PC-3 (cell line): ENCODE measurements at regions not wholly inside any gene's neighbourhood (a gene's known extent, or its start where the extent isn't known, plus 50 kb on each side); places are given as distances from the start of the nearest gene placed in this dataset.

Experiments used
- ATAC-seq: fragments of 200-7000 bp; cut with Tn5 transposase; 2 replicates; pipeline ENCODE4 v1.9.1; 2020; ENCODE audit warnings: mild to moderate bottlenecking, moderate library complexity
- BruUV-seq: library from RNA; stranded (reverse); fragments of 400-500 nt; replicated peaks from 2 replicates; lab custom pipeline; 2021; lab: Mats Ljungman, UMichigan
- CTCF ChIA-PET: fragments of 300-600 bp; sonication (Branson Sonifier 250); formaldehyde crosslinking; loops from one replicate; lab custom pipeline; 2022; ENCODE audit warnings: antibody characterized with exemption; lab: Charles Lee
- POLR2A ChIA-PET: fragments of 300-600 bp; sonication (Branson Sonifier 250); formaldehyde crosslinking; loops from one replicate; lab custom pipeline; 2022; ENCODE audit warnings: antibody characterized with exemption; ENCODE audit not compliant: unreplicated experiment; lab: Charles Lee
- DNase-seq: peaks from one replicate; pipeline ENCODE4 v3.0.0-alpha.2; 2015
- H2AFZ ChIP-seq: fragments of 300-600 bp; sonication (generic); 2 replicates; pipeline ENCODE4 v1.6.0; 2016; ENCODE audit warnings: antibody characterized with exemption, low read length
- H3F3A ChIP-seq: fragments of 300-600 bp; sonication (generic); one replicate; pipeline ENCODE4 v1.6.0; 2017; ENCODE audit warnings: antibody characterized with exemption, low read length, control low read depth, mild to moderate bottlenecking; ENCODE audit not compliant: unreplicated experiment
- H3K27ac ChIP-seq: fragments of 300-600 bp; sonication (generic); 2 replicates; pipeline ENCODE4 v1.5.1; 2016; ENCODE audit warnings: mild to moderate bottlenecking, low read length
- H3K27me3 ChIP-seq: fragments of 300-600 bp; sonication (generic); 2 replicates; pipeline ENCODE4 v1.6.1; 2016; ENCODE audit warnings: low read length, mixed read lengths
- H3K36me3 ChIP-seq: fragments of 300-600 bp; sonication (generic); 2 replicates; pipeline ENCODE4 v1.6.1; 2016; ENCODE audit warnings: low read depth, mixed run types, low read length, mixed read lengths
- H3K4me1 ChIP-seq: fragments of 300-600 bp; sonication (generic); 2 replicates; pipeline ENCODE4 v1.5.1; 2016; ENCODE audit warnings: low read length; ENCODE audit not compliant: insufficient read depth
- H3K4me2 ChIP-seq: fragments of 300-600 bp; sonication (generic); 2 replicates; pipeline ENCODE4 v1.6.0; 2016; ENCODE audit warnings: low read length
- H3K4me3 ChIP-seq: fragments of 300-600 bp; sonication (generic); 2 replicates; pipeline ENCODE4 v1.5.1; 2016; ENCODE audit warnings: mild to moderate bottlenecking, low read length, mixed read lengths
- H3K79me2 ChIP-seq: fragments of 300-600 bp; sonication (generic); 2 replicates; pipeline ENCODE4 v1.6.1; 2017; ENCODE audit warnings: low read length, mixed read lengths
- H3K9ac ChIP-seq: fragments of 300-600 bp; sonication (generic); 2 replicates; pipeline ENCODE4 v1.6.0; 2016; ENCODE audit warnings: mild to moderate bottlenecking, low read length
- H3K9me2 ChIP-seq: fragments of 300-600 bp; sonication (generic); replicated peaks from 2 replicates; pipeline ENCODE4 v1.6.1; 2016; ENCODE audit warnings: mixed run types, low read length, mixed read lengths
- H3K9me3 ChIP-seq: fragments of 300-600 bp; sonication (generic); 2 replicates; pipeline ENCODE4 v1.6.1; 2016; ENCODE audit warnings: low read length, mixed read lengths
- H4K20me1 ChIP-seq: fragments of 300-600 bp; sonication (generic); 2 replicates; pipeline ENCODE4 v1.6.1; 2016; ENCODE audit warnings: low read length, mixed read lengths
- CTCF ChIP-seq: fragments of 300-600 bp; sonication (generic); conservative IDR thresholded peaks from 2 replicates; pipeline ENCODE4 v1.5.1; 2017; ENCODE audit warnings: antibody characterized with exemption, low read depth, mild to moderate bottlenecking, low read length
- EZH2 ChIP-seq: fragments of 300-600 bp; sonication (generic); IDR thresholded peaks from one replicate; pipeline ENCODE4 v1.6.1; 2017; ENCODE audit warnings: antibody characterized with exemption, mild to moderate bottlenecking, low read length; ENCODE audit not compliant: unreplicated experiment
- EZH2phosphoT487 ChIP-seq: fragments of 300-600 bp; sonication (generic); IDR thresholded peaks from 2 replicates; pipeline ENCODE4 v1.6.1; 2018; ENCODE audit warnings: mild to moderate bottlenecking, antibody characterized with exemption, low read length, borderline replicate concordance
- intact Hi-C: fragments of 100-400 bp; cut with micrococcal nuclease; formaldehyde crosslinking; loops from 2 replicates; pipeline ENCODE4 v1.9.0; 2023

DNA sequence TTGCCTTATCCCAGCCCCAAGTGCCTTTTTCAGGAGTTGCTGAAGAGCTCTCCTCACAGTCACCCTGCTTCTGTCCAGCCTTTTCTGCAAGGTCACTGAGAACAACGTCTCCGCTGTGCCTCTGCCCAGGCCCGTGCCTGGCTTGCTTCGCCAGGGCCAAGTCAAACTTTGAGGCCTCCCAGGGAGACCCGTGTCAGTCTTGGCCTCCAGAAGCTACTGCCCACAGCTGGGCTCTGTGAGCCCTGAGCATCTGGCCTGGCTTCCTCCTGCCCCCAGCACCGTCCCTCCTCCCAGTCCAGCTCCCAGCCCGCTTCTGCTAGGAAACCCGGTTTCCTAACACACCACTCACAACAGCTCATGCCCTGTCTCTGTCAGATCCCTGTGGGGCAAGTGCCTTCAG is 165.9 kb downstream of the TEX29 start:
- no peak for DNase-seq
- no peak for TF ChIP-seq EZH2phosphoT487
- TF ChIP-seq CTCF: no peak
- no peak for TF ChIP-seq EZH2
- no peak overlapping the region for H3K4me2 ChIP-seq
- no peaks in the 10 kb centered on the region for H3K79me2 ChIP-seq
- no peaks in the 10 kb centered on the region for H3F3A ChIP-seq
- no peak overlapping the region for H3K9ac ChIP-seq
- no peaks in the 10 kb centered on the region for H3K9me3 ChIP-seq
- no peaks in the 10 kb centered on the region for H3K9me2 ChIP-seq
- no peaks in the 10 kb centered on the region for H3K36me3 ChIP-seq
- ChIA-PET CTCF (no interaction called here), POLR2A (no interaction called here)
- H4K20me1 ChIP-seq: no peaks in the 10 kb centered on the region
- H3K4me3 ChIP-seq: no peak overlapping the region
- BruUV-seq: no TSS peak
- peaks cover 60% of the 10 kb centered on the region for H3K27me3 ChIP-seq
- no peak overlapping the region for H2AFZ ChIP-seq
- intact Hi-C loops: no loop called here
- no peak overlapping the region for H3K27ac ChIP-seq
- no peak for ATAC-seq
- no peaks in the 10 kb centered on the region for H3K4me1 ChIP-seq

GRCh38 chr13:111486801-111487200 is 166.4 kb downstream of the TEX29 start:
- no TSS peak for BruUV-seq
- Histone ChIP-seq H3K4me1 (no peaks in the 10 kb centered on the region), H3K36me3 (no peaks in the 10 kb centered on the region), H3K79me2 (no peaks in the 10 kb centered on the region), H3K9me3 (no peaks in the 10 kb centered on the region), H3K4me2 (no peak overlapping the region), H2AFZ (no peak overlapping the region), H4K20me1 (no peaks in the 10 kb centered on the region), H3F3A (no peaks in the 10 kb centered on the region), H3K4me3 (no peak overlapping the region), H3K27me3 (peaks cover 58% of the 10 kb centered on the region), H3K27ac (no peak overlapping the region), H3K9me2 (no peaks in the 10 kb centered on the region), H3K9ac (no peak overlapping the region)
- TF ChIP-seq EZH2 (no peak), EZH2phosphoT487 (no peak), CTCF (no peak)
- CTCF ChIA-PET: no interaction called here
- DNase-seq: no peak
- no peak for ATAC-seq
- POLR2A ChIA-PET: no interaction called here
- intact Hi-C loops: no loop called here

GRCh38 chr13:111488486-111489132 is 168.2 kb downstream of the TEX29 start:
- peaks cover 69% of the 10 kb centered on the region for H3K27me3 ChIP-seq
- H3K79me2 ChIP-seq: no peaks in the 10 kb centered on the region
- H3K4me3 ChIP-seq: no peak overlapping the region
- CTCF ChIA-PET: no interaction called here
- no peak overlapping the region for H3K9ac ChIP-seq
- intact Hi-C loops: no loop called here
- H3K4me1 ChIP-seq: no peaks in the 10 kb centered on the region
- no peak overlapping the region for H3K27ac ChIP-seq
- H3K9me3 ChIP-seq: no peaks in the 10 kb centered on the region
- H3K36me3 ChIP-seq: no peaks in the 10 kb centered on the region
- DNase-seq: no peak
- no peaks in the 10 kb centered on the region for H3K9me2 ChIP-seq
- BruUV-seq: no TSS peak
- H3K4me2 ChIP-seq: no peak overlapping the region
- no peaks in the 10 kb centered on the region for H4K20me1 ChIP-seq
- TF ChIP-seq EZH2 (no peak), EZH2phosphoT487 (no peak), CTCF (no peak)
- POLR2A ChIA-PET: no interaction called here
- no peaks in the 10 kb centered on the region for H3F3A ChIP-seq
- no peak for ATAC-seq
- no peak overlapping the region for H2AFZ ChIP-seq
